ENCODE measurements at regions not wholly inside any gene's neighbourhood (a gene's known extent, or its start where the extent isn't known, plus 50 kb on each side); places are given as distances from the start of the nearest gene placed in this dataset.

GRCh38 chr19:23055501-23055900 lies 52.5 kb upstream of the ZNF728 start:
- no peak for DNase-seq
- Mint-ChIP-seq H3K4me3 (no peak overlapping the region), H3K27ac (no peak overlapping the region), H3K27me3 (ENCODE audit: low read depth, poor library complexity) (no peaks in the 10 kb centered on the region), H3K4me1 (no peaks in the 10 kb centered on the region), H3K36me3 (ENCODE audit: low read depth) (no peaks in the 10 kb centered on the region), H3K9me3 (peaks cover 89% of the 10 kb centered on the region)
- no peak for TF ChIP-seq CTCF (IDR thresholded peaks at IDR 0.05)

GRCh38 chr19:23054456-23054855 lies 51.5 kb upstream of the ZNF728 start:
- Mint-ChIP-seq H3K27me3 (ENCODE audit: low read depth, poor library complexity) (no peaks in the 10 kb centered on the region), H3K27ac (no peak overlapping the region), H3K4me1 (no peaks in the 10 kb centered on the region), H3K4me3 (no peak overlapping the region), H3K36me3 (ENCODE audit: low read depth) (no peaks in the 10 kb centered on the region), H3K9me3 (peaks cover 89% of the 10 kb centered on the region)
- TF ChIP-seq CTCF (IDR thresholded peaks at IDR 0.05): no peak
- no peak for DNase-seq

Data from nephron progenitor cell (in vitro differentiated cells).